ENCODE measurements at regions not wholly inside any gene's neighbourhood (a gene's known extent, or its start where the extent isn't known, plus 50 kb on each side); places are given as distances from the start of the nearest gene placed in this dataset.

- Histone ChIP-seq H3K79me2 (ENCODE audit: control insufficient read depth, insufficient read depth, low read length) (no peaks in the 10 kb centered on the region), H3K27me3 (replicated peaks in 1 of 4; ENCODE audit: control extremely low read depth in 1 of 4, control insufficient read depth in 3 of 4, insufficient read depth in 4 of 4, low read length in 3 of 4) (no peaks in the 10 kb centered on the region), H3K4me2 (replicated peaks; ENCODE audit: low read depth, low read length, poor library complexity, severe bottlenecking) (no peak overlapping the region), H3K9me3 (ENCODE audit: control extremely low read depth in 1 of 3, control insufficient read depth in 2 of 3, insufficient read depth in 1 of 3, low read length in 2 of 3) (no peaks in the 10 kb centered on the region), H3K9ac (ENCODE audit: low read length) (no peak overlapping the region), H3K4me1 (ENCODE audit: control insufficient read depth in 2 of 2, insufficient read depth in 2 of 2, low read length in 2 of 2) (no peaks in the 10 kb centered on the region), H3K4me3 (ENCODE audit: control extremely low read depth in 1 of 5, extremely low read depth in 1 of 5, insufficient read depth in 1 of 5, low read depth in 2 of 5, low read length in 4 of 5) (no peak overlapping the region), H3K27ac (ENCODE audit: low read length in 2 of 2) (no peak overlapping the region), H4K20me1 (ENCODE audit: control insufficient read depth, insufficient read depth, low read length, poor library complexity, severe bottlenecking) (no peaks in the 10 kb centered on the region), H2AFZ (ENCODE audit: insufficient read depth, low read depth, low read length, poor library complexity, severe bottlenecking) (no peak overlapping the region), H3K36me3 (replicated peaks in 1 of 2; ENCODE audit: control extremely low read depth in 1 of 2, control insufficient read depth in 1 of 2, extremely low read depth in 1 of 2, insufficient read depth in 2 of 2, low read length in 1 of 2) (no peaks in the 10 kb centered on the region)
- CTCF ChIA-PET, result interaction anchor here (1.1 kb wide), 1 partner anchor 16 kb away, joined by 4 read pairs; no protein-coding TSS in a partner anchor
- WGBS (ENCODE audit: insufficient coverage), result 83% methylated on average over 4 of the region's 5 CpGs
- H3K27me3 Mint-ChIP-seq, result no peaks in the 10 kb centered on the region
- H3K27ac Mint-ChIP-seq, result no peak overlapping the region
- intact Hi-C loops (cut with micrococcal nuclease), result no loop called here
- no peak overlapping the region for H3K4me3 Mint-ChIP-seq
- POLR2A ChIA-PET, result no interaction called here
- no peaks in the 10 kb centered on the region for H3K9me3 Mint-ChIP-seq (ENCODE audit: insufficient read depth)
- ATAC-seq (ENCODE audit: low read depth) (no peak), DNase-seq (no peak)
- no peaks in the 10 kb centered on the region for H3K4me1 Mint-ChIP-seq
- TF ChIP-seq CTCF (IDR thresholded peaks at IDR 0.05) (no peak), EZH2 (IDR thresholded peaks at IDR 0.05; ENCODE audit: borderline replicate concordance, insufficient read depth, low read depth, low read length, poor library complexity, severe bottlenecking) (no peak)
Observed at GRCh38 chr2:238643400-238643907, 204.4 kb upstream of the TWIST2 start.

GRCh38 chr2:238644095-238645081 lies 203.5 kb upstream of the TWIST2 start:
- H3K9ac ChIP-seq (ENCODE audit: low read length), result no peak overlapping the region
- no peak overlapping the region for H3K4me3 ChIP-seq (ENCODE audit: control extremely low read depth in 1 of 5, extremely low read depth in 1 of 5, insufficient read depth in 1 of 5, low read depth in 2 of 5, low read length in 4 of 5)
- Mint-ChIP-seq H3K27me3 (no peaks in the 10 kb centered on the region), H3K9me3 (ENCODE audit: insufficient read depth) (no peaks in the 10 kb centered on the region), H3K4me1 (no peaks in the 10 kb centered on the region), H3K4me3 (no peak overlapping the region), H3K27ac (no peak overlapping the region)
- ATAC-seq (ENCODE audit: low read depth) (no peak), DNase-seq (no peak)
- TF ChIP-seq EZH2 (IDR thresholded peaks at IDR 0.05; ENCODE audit: borderline replicate concordance, insufficient read depth, low read depth, low read length, poor library complexity, severe bottlenecking) (no peak), CTCF (IDR thresholded peaks at IDR 0.05) (no peak)
- ChIA-PET POLR2A (no interaction called here), CTCF (interaction anchor here (1.1 kb wide), 1 partner anchor 15 kb away, joined by 4 read pairs; no protein-coding TSS in a partner anchor)
- H3K27ac ChIP-seq (ENCODE audit: low read length in 2 of 2), result no peak overlapping the region
- no peaks in the 10 kb centered on the region for H3K79me2 ChIP-seq (ENCODE audit: control insufficient read depth, insufficient read depth, low read length)
- no peak overlapping the region for H3K4me2 ChIP-seq (replicated peaks; ENCODE audit: low read depth, low read length, poor library complexity, severe bottlenecking)
- intact Hi-C loops (cut with micrococcal nuclease), result no loop called here
- no peaks in the 10 kb centered on the region for H3K9me3 ChIP-seq (ENCODE audit: control extremely low read depth in 1 of 3, control insufficient read depth in 2 of 3, insufficient read depth in 1 of 3, low read length in 2 of 3)
- WGBS (ENCODE audit: insufficient coverage), result 69% methylated on average over 4 of the region's 11 CpGs
- no peaks in the 10 kb centered on the region for H3K27me3 ChIP-seq (replicated peaks in 1 of 4; ENCODE audit: control extremely low read depth in 1 of 4, control insufficient read depth in 3 of 4, insufficient read depth in 4 of 4, low read length in 3 of 4)
- no peaks in the 10 kb centered on the region for H3K36me3 ChIP-seq (replicated peaks in 1 of 2; ENCODE audit: control extremely low read depth in 1 of 2, control insufficient read depth in 1 of 2, extremely low read depth in 1 of 2, insufficient read depth in 2 of 2, low read length in 1 of 2)
- H2AFZ ChIP-seq (ENCODE audit: insufficient read depth, low read depth, low read length, poor library complexity, severe bottlenecking), result no peak overlapping the region
- no peaks in the 10 kb centered on the region for H4K20me1 ChIP-seq (ENCODE audit: control insufficient read depth, insufficient read depth, low read length, poor library complexity, severe bottlenecking)
- H3K4me1 ChIP-seq (ENCODE audit: control insufficient read depth in 2 of 2, insufficient read depth in 2 of 2, low read length in 2 of 2), result no peaks in the 10 kb centered on the region

Measured in B cell (primary cell).